ENCODE measurements at regions not wholly inside any gene's neighbourhood (a gene's known extent, or its start where the extent isn't known, plus 50 kb on each side); places are given as distances from the start of the nearest gene placed in this dataset.

GRCh38 chrX:93528917-93529316 is 144.5 kb downstream of the NAP1L3 start:
- DNase-seq (ENCODE audit: extremely low read depth, low read depth): no peak
- no peak for TF ChIP-seq CTCF (IDR thresholded peaks at IDR 0.05; ENCODE audit: low read depth, low read length)
